ENCODE measurements at regions not wholly inside any gene's neighbourhood (a gene's known extent, or its start where the extent isn't known, plus 50 kb on each side); places are given as distances from the start of the nearest gene placed in this dataset.

- no peak for TF ChIP-seq CTCF (IDR thresholded peaks at IDR 0.05; ENCODE audit: control extremely low read depth, extremely low read depth)
- DNase-seq: no peak
- ATAC-seq (ENCODE audit: insufficient read depth, low FRiP score): no peak
- peaks cover 0 to 7% (median 0%) of the 10 kb centered on the region in 4 donors for H3K9me3 ChIP-seq (ENCODE audit: control insufficient read depth in 4 of 4, insufficient read depth in 3 of 4, low read length in 3 of 4)
- H3K4me1 ChIP-seq (ENCODE audit: control insufficient read depth in 5 of 5, insufficient read depth in 5 of 5, low read length in 5 of 5): peaks cover 0 to 3% (median 0%) of the 10 kb centered on the region in 5 donors
- no peak overlapping the region for H3K4me3 ChIP-seq
- no peaks in the 10 kb centered on the region for H3K36me3 ChIP-seq (ENCODE audit: control insufficient read depth in 4 of 4, insufficient read depth in 4 of 4, low read length in 4 of 4)
- 96 to 100% methylated on average over 4 of the region's 4 CpGs for WGBS, 2 donors
- H3K9ac ChIP-seq (ENCODE audit: insufficient read depth in 1 of 2, low read length in 2 of 2): no peak overlapping the region
- peaks cover 0 to 7% (median 0%) of the 10 kb centered on the region in 3 donors for H3K27me3 ChIP-seq (ENCODE audit: control insufficient read depth in 3 of 3, insufficient read depth in 3 of 3, low read length in 2 of 3)
- H3K27ac ChIP-seq (ENCODE audit: low read depth in 1 of 2, low read length in 1 of 2): no peak overlapping the region
Observed at GRCh38 chr14:94925416-94926173, 155.7 kb upstream of the GSC start.

- ATAC-seq (ENCODE audit: insufficient read depth, low FRiP score) (no peak), DNase-seq (no peak)
- Histone ChIP-seq H3K4me1 (ENCODE audit: control insufficient read depth in 5 of 5, insufficient read depth in 5 of 5, low read length in 5 of 5) (peaks cover 0 to 3% (median 0%) of the 10 kb centered on the region in 5 donors), H3K36me3 (ENCODE audit: control insufficient read depth in 4 of 4, insufficient read depth in 4 of 4, low read length in 4 of 4) (no peaks in the 10 kb centered on the region), H3K27ac (ENCODE audit: low read depth in 1 of 2, low read length in 1 of 2) (no peak overlapping the region), H3K4me3 (no peak overlapping the region), H3K27me3 (ENCODE audit: control insufficient read depth in 3 of 3, insufficient read depth in 3 of 3, low read length in 2 of 3) (peaks cover 0 to 4% (median 0%) of the 10 kb centered on the region in 3 donors), H3K9me3 (ENCODE audit: control insufficient read depth in 4 of 4, insufficient read depth in 3 of 4, low read length in 3 of 4) (peaks cover 0 to 6% (median 0%) of the 10 kb centered on the region in 4 donors), H3K9ac (ENCODE audit: insufficient read depth in 1 of 2, low read length in 2 of 2) (no peak overlapping the region)
- WGBS, 2 donors: 60 to 62% methylated on average over 4 of the region's 4 CpGs
- TF ChIP-seq CTCF (IDR thresholded peaks at IDR 0.05; ENCODE audit: control extremely low read depth, extremely low read depth): no peak
Observed at GRCh38 chr14:94924189-94924588, 154.3 kb upstream of the GSC start.

GRCh38 chr14:94923786-94924185 lies 153.9 kb upstream of the GSC start:
- Histone ChIP-seq H3K4me3 (no peak overlapping the region), H3K9ac (ENCODE audit: insufficient read depth in 1 of 2, low read length in 2 of 2) (no peak overlapping the region), H3K27me3 (ENCODE audit: control insufficient read depth in 3 of 3, insufficient read depth in 3 of 3, low read length in 2 of 3) (peaks cover 0 to 4% (median 0%) of the 10 kb centered on the region in 3 donors), H3K4me1 (ENCODE audit: control insufficient read depth in 5 of 5, insufficient read depth in 5 of 5, low read length in 5 of 5) (peaks cover 0 to 3% (median 0%) of the 10 kb centered on the region in 5 donors), H3K36me3 (ENCODE audit: control insufficient read depth in 4 of 4, insufficient read depth in 4 of 4, low read length in 4 of 4) (no peaks in the 10 kb centered on the region), H3K27ac (ENCODE audit: low read depth in 1 of 2, low read length in 1 of 2) (no peak overlapping the region), H3K9me3 (ENCODE audit: control insufficient read depth in 4 of 4, insufficient read depth in 3 of 4, low read length in 3 of 4) (peaks cover 0 to 6% (median 0%) of the 10 kb centered on the region in 4 donors)
- WGBS, 2 donors: 44 to 57% methylated on average over 12 of the region's 12 CpGs
- TF ChIP-seq CTCF (IDR thresholded peaks at IDR 0.05; ENCODE audit: control extremely low read depth, extremely low read depth): no peak
- ATAC-seq (ENCODE audit: insufficient read depth, low FRiP score): no peak
- DNase-seq: no peak
